Activated B cell treated with CpG ODN at 0.5 μM for 24 hours (primary cell): ENCODE measurements at regions not wholly inside any gene's neighbourhood (a gene's known extent, or its start where the extent isn't known, plus 50 kb on each side); places are given as distances from the start of the nearest gene placed in this dataset.

Experiments used
- ATAC-seq: fragments of 200-7000 bp; cut with Tn5 transposase; one replicate; pipeline ENCODE4 v1.10.0; 2021; ENCODE audit warnings: low read depth, mild to moderate bottlenecking, moderate library complexity
- CTCF ChIA-PET: fragments of 350-600 bp; sonication (Branson Sonifier 250); formaldehyde crosslinking; loops from one replicate; lab custom pipeline; 2021; ENCODE audit warnings: antibody characterized with exemption; lab: Charles Lee
- POLR2A ChIA-PET: fragments of 350-600 bp; sonication (Branson Sonifier 250); formaldehyde crosslinking; loops from one replicate; lab custom pipeline; 2021; ENCODE audit warnings: antibody characterized with exemption; lab: Charles Lee
- DNase-seq: peaks from one replicate; pipeline ENCODE4 v3.0.0; 2022
- H3K27ac Mint-ChIP-seq: one replicate; pipeline ENCODE4 v1.8.0; 2020; ENCODE audit warnings: mixed read lengths
- H3K27me3 Mint-ChIP-seq: one replicate; pipeline ENCODE4 v1.8.0; 2021; ENCODE audit warnings: mixed read lengths
- H3K36me3 Mint-ChIP-seq: one replicate; pipeline ENCODE4 v1.8.0; 2021; ENCODE audit warnings: low read depth, mixed read lengths
- H3K4me1 Mint-ChIP-seq: one replicate; pipeline ENCODE4 v1.8.0; 2021; ENCODE audit warnings: mixed read lengths
- H3K4me3 Mint-ChIP-seq: one replicate; pipeline ENCODE4 v1.8.0; 2020; ENCODE audit warnings: mild to moderate bottlenecking, mixed read lengths
- H3K9me3 Mint-ChIP-seq: one replicate; pipeline ENCODE4 v1.8.0; 2020; ENCODE audit warnings: mixed read lengths
- CTCF ChIP-seq: fragments of 200-600 bp; IDR thresholded peaks from one replicate; pipeline ENCODE4 v1.8.0; 2022; ENCODE audit warnings: antibody characterized with exemption, mild to moderate bottlenecking
- intact Hi-C: fragments of 100-400 bp; cut with micrococcal nuclease; formaldehyde crosslinking; loops from one replicate; pipeline ENCODE4 v1.15.1; 2024

GRCh38 chr10:9819756-9820494, 1197.7 kb upstream of the CELF2 start:
- Mint-ChIP-seq H3K4me1 (no peaks in the 10 kb centered on the region), H3K27me3 (no peaks in the 10 kb centered on the region), H3K27ac (no peak overlapping the region), H3K36me3 (no peaks in the 10 kb centered on the region), H3K9me3 (peaks cover 6% of the 10 kb centered on the region), H3K4me3 (no peak overlapping the region)
- ChIA-PET POLR2A (no interaction called here), CTCF (no interaction called here)
- no peak for TF ChIP-seq CTCF
- DNase-seq (no peak), ATAC-seq (no peak)
- intact Hi-C loops, result no loop called here

GRCh38 chr10:9823268-9823930, 1194.3 kb upstream of the CELF2 start:
- H3K27ac Mint-ChIP-seq, result no peak overlapping the region
- H3K9me3 Mint-ChIP-seq, result peaks cover 3% of the 10 kb centered on the region
- ChIA-PET CTCF (no interaction called here), POLR2A (no interaction called here)
- no peaks in the 10 kb centered on the region for H3K4me1 Mint-ChIP-seq
- TF ChIP-seq CTCF, result no peak
- no peak for DNase-seq
- no peak overlapping the region for H3K4me3 Mint-ChIP-seq
- H3K27me3 Mint-ChIP-seq, result no peaks in the 10 kb centered on the region
- H3K36me3 Mint-ChIP-seq, result no peaks in the 10 kb centered on the region
- intact Hi-C loops, result no loop called here
- no peak for ATAC-seq

GRCh38 chr10:9824631-9825071, 1193.0 kb upstream of the CELF2 start:
- no peak for TF ChIP-seq CTCF
- intact Hi-C loops, result no loop called here
- POLR2A ChIA-PET, result no interaction called here
- CTCF ChIA-PET, result no interaction called here
- ATAC-seq (no peak), DNase-seq (no peak)
- Mint-ChIP-seq H3K36me3 (no peaks in the 10 kb centered on the region), H3K9me3 (no peaks in the 10 kb centered on the region), H3K4me1 (no peaks in the 10 kb centered on the region), H3K4me3 (no peak overlapping the region), H3K27me3 (no peaks in the 10 kb centered on the region), H3K27ac (no peak overlapping the region)

- intact Hi-C loops, result no loop called here
- Mint-ChIP-seq H3K4me1 (no peaks in the 10 kb centered on the region), H3K9me3 (no peaks in the 10 kb centered on the region), H3K27ac (no peak overlapping the region), H3K36me3 (no peaks in the 10 kb centered on the region), H3K4me3 (no peak overlapping the region), H3K27me3 (no peaks in the 10 kb centered on the region)
- POLR2A ChIA-PET, result no interaction called here
- DNase-seq (no peak), ATAC-seq (no peak)
- no peak for TF ChIP-seq CTCF
- CTCF ChIA-PET, result no interaction called here
Observed at GRCh38 chr10:9825491-9826018, 1192.1 kb upstream of the CELF2 start.

- intact Hi-C loops, result no loop called here
- Mint-ChIP-seq H3K9me3 (no peaks in the 10 kb centered on the region), H3K27ac (no peak overlapping the region), H3K4me3 (no peak overlapping the region), H3K36me3 (no peaks in the 10 kb centered on the region), H3K27me3 (no peaks in the 10 kb centered on the region), H3K4me1 (no peaks in the 10 kb centered on the region)
- TF ChIP-seq CTCF, result no peak
- no peak for ATAC-seq
- ChIA-PET CTCF (no interaction called here), POLR2A (no interaction called here)
- DNase-seq, result no peak
Observed at GRCh38 chr10:9828110-9828509, 1189.6 kb upstream of the CELF2 start.
